ENCODE measurements at regions not wholly inside any gene's neighbourhood (a gene's known extent, or its start where the extent isn't known, plus 50 kb on each side); places are given as distances from the start of the nearest gene placed in this dataset.

DNA sequence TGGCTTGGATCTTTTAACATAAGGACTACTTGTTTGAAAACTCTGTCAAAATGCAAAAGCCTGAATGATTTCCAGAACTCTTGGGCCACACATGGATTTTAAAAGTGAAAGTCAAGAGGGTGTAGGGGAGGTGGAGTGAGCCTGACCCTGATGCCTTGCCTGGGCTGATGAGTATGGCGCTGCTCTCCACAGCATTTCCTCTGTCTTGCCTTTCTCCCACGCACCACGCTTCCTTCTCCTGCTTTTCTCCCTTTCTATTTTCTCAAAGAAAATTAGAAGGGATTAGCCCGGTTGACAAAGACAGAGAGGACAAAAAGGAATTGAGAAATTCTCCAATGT is 207.0 kb upstream of the CCDC68 start:
- no peak for TF ChIP-seq CTCF (IDR thresholded peaks at IDR 0.05; ENCODE audit: control insufficient read depth, insufficient read depth, low read depth, low read length, missing control alignments)
- DNase-seq (ENCODE audit: low read depth): no peak
- H3K4me3 ChIP-seq (ENCODE audit: control insufficient read depth, low read depth, low read length): no peak overlapping the region

DNA sequence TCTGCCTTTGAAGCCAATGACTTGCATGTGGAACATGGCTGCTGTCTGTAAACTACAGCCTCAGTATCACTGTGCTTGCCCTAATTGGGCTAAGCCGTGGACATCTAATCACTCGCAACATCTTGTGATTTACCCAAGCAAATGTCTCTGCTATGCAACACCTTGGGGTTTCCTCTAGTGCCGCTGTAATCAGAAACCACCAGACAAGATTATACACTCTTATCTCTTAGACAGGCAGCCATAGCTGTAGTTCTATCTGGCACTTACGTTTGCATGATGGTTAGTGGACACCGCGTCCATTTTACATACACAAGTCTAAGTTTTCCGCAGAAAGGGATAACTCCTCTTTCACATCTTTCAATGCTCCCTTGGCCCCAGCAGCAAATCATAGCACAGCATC is 204.3 kb upstream of the CCDC68 start:
- no peak for TF ChIP-seq CTCF (IDR thresholded peaks at IDR 0.05; ENCODE audit: control insufficient read depth, insufficient read depth, low read depth, low read length, missing control alignments)
- DNase-seq (ENCODE audit: low read depth): no peak
- H3K4me3 ChIP-seq (ENCODE audit: control insufficient read depth, low read depth, low read length): no peak overlapping the region

GRCh38 chr18:55161916-55162315 is 202.7 kb upstream of the CCDC68 start:
- no peak overlapping the region for H3K4me3 ChIP-seq (ENCODE audit: control insufficient read depth, low read depth, low read length)
- DNase-seq (ENCODE audit: low read depth): no peak
- TF ChIP-seq CTCF (IDR thresholded peaks at IDR 0.05; ENCODE audit: control insufficient read depth, insufficient read depth, low read depth, low read length, missing control alignments): no peak

GRCh38 chr18:55159027-55159426 is 199.8 kb upstream of the CCDC68 start:
- H3K4me3 ChIP-seq (ENCODE audit: control insufficient read depth, low read depth, low read length): no peak overlapping the region
- no peak for TF ChIP-seq CTCF (IDR thresholded peaks at IDR 0.05; ENCODE audit: control insufficient read depth, insufficient read depth, low read depth, low read length, missing control alignments)
- no peak for DNase-seq (ENCODE audit: low read depth)

DNA sequence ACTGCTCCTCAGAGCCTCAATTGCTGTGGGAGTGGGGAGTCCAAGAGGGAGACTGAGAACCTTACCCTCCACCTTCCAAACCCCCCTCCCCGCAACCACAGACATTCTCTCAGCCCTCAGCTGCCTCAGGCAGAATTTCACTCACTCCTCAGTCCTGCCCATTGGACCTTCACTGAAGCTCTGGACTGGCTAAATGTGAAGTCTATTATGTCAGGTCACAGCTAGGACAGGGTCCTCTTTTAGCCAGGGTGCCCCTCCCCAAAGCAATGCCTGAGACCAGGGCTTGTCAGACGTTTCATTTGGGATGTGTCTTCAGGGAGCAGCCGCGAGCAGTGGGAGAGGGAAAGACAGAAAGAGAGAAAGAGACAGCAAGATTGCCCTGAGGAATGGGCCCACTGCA is 199.3 kb upstream of the CCDC68 start:
- no peak for DNase-seq (ENCODE audit: low read depth)
- no peak for TF ChIP-seq CTCF (IDR thresholded peaks at IDR 0.05; ENCODE audit: control insufficient read depth, insufficient read depth, low read depth, low read length, missing control alignments)
- H3K4me3 ChIP-seq (ENCODE audit: control insufficient read depth, low read depth, low read length): no peak overlapping the region

DNA sequence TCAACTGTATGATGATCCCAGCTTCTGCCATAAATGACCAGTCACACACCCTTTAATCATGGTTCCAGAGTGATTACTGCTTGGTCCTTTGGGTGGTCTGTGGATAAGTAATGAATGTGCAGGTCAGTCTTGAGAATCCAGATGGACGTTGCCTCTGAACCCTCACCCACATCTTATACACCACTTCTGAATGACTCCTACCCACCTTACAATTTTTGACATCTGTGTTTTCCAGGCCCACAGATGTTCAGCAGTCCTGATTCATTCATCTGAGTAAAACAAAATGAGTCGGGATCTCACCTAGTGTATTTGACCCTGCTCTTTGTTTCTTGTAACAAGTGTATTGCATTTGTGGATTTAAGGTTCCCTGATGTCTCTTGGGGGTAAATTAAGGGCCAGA is 194.1 kb upstream of the CCDC68 start:
- no peak for DNase-seq (ENCODE audit: low read depth)
- H3K4me3 ChIP-seq (ENCODE audit: control insufficient read depth, low read depth, low read length): no peak overlapping the region
- TF ChIP-seq CTCF (IDR thresholded peaks at IDR 0.05; ENCODE audit: control insufficient read depth, insufficient read depth, low read depth, low read length, missing control alignments): no peak

DNA sequence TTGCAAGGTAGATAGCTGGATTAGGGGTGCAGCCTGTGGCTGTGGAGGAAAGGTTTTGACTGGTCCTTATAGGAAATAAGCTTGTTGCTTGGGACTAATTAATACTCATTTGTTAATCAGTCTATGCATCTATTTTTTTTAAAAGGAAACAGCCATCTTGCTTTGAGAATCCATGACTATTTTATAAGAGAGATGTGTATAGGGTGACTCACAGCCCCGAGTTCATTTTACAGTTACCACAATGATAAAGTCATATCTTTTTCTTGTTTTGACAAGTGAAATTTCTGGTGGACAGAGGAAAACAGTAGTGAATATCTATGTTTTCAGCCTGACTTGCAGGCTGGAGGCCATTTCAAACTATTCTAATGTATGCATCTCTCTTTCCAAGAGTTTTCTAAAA is 193.5 kb upstream of the CCDC68 start:
- DNase-seq (ENCODE audit: low read depth): no peak
- TF ChIP-seq CTCF (IDR thresholded peaks at IDR 0.05; ENCODE audit: control insufficient read depth, insufficient read depth, low read depth, low read length, missing control alignments): no peak
- no peak overlapping the region for H3K4me3 ChIP-seq (ENCODE audit: control insufficient read depth, low read depth, low read length)

Measured in AG09309 (cell line).